Esophagus muscularis mucosa (tissue), 4 donors: ENCODE measurements at regions not wholly inside any gene's neighbourhood (a gene's known extent, or its start where the extent isn't known, plus 50 kb on each side); places are given as distances from the start of the nearest gene placed in this dataset.
A peak's percentile ranks its signal among the peaks of the same experiment; 100 is the strongest.

Experiments used
- DNase-seq: peaks from one replicate; pipeline ENCODE4 v3.0.0-alpha.2; 2017; ENCODE audit errors: extremely low spot score
- H3K27ac ChIP-seq, 4 donors: fragments of 200-600 bp; sonication (generic); replicated peaks in 1 of 4; 1 replicate in 3 of 4; 2 replicates in 1 of 4; pipeline ENCODE4 v1.5.1; 2016 to 2019; ENCODE audit warnings: mild to moderate bottlenecking in 1 of 4
- H3K27me3 ChIP-seq, 4 donors: fragments of 200-600 bp; sonication (generic); one replicate each; pipeline versions ENCODE4 v1.5.1 to v1.6.0; 2016 to 2019
- H3K36me3 ChIP-seq, 4 donors: fragments of 200-600 bp; sonication (generic); one replicate each; pipeline ENCODE4 v1.5.1; 2016 to 2019
- H3K4me1 ChIP-seq, 4 donors: fragments of 200-600 bp; sonication (generic); one replicate each; pipeline ENCODE4 v1.5.1; 2016 to 2019
- H3K4me3 ChIP-seq, 4 donors: fragments of 200-600 bp; sonication (generic); 1 replicate in 2 of 4; 2 replicates in 2 of 4; pipeline ENCODE4 v1.5.1; 2016 to 2019; ENCODE audit warnings: mild to moderate bottlenecking in 4 of 4, moderate library complexity in 1 of 4
- H3K9me3 ChIP-seq, 4 donors: fragments of 200-600 bp; sonication (generic); 1 replicate in 3 of 4; 2 replicates in 1 of 4; pipeline ENCODE4 v1.5.1; 2016 to 2019
- EP300 ChIP-seq: sonication (generic); formaldehyde crosslinking; IDR thresholded peaks from one replicate; pipeline ENCODE4 v1.6.1; 2017; ENCODE audit warnings: antibody characterized with exemption
- POLR2A ChIP-seq: fragments of 450-650 bp; IDR thresholded peaks from one replicate; pipeline ENCODE4 v1.6.1; 2017; ENCODE audit warnings: antibody characterized with exemption, moderate library complexity, mild to moderate bottlenecking, low read depth
- POLR2AphosphoS5 ChIP-seq, 2 donors: sonication (generic); formaldehyde crosslinking; IDR thresholded peaks; one replicate each; pipeline ENCODE4 v1.6.1; 2017; ENCODE audit warnings: antibody characterized with exemption in 2 of 2
- WGBS: methylation state at CpG from one replicate; pipeline ENCODE4 v1.1.5; 2018; 5-methylcytosine and 5-hydroxymethylcytosine counted together
- intact Hi-C: fragments of 100-400 bp; cut with DNase I; formaldehyde crosslinking; loops from one replicate; pipeline ENCODE4 v1.15.1; 2023
- TF ChIP-seq, protein P1 (sequence below), 3 experiments: fragments of 200-600 bp in 2 of 3; fragments of 450-650 bp in 1 of 3; sonication (generic) in 2 of 3; IDR thresholded peaks; one replicate each; pipeline ENCODE4 v1.5.1; 2017 to 2019; ENCODE audit warnings: antibody characterized with exemption in 3 of 3, mild to moderate bottlenecking in 2 of 3, moderate library complexity in 1 of 3

DNA sequence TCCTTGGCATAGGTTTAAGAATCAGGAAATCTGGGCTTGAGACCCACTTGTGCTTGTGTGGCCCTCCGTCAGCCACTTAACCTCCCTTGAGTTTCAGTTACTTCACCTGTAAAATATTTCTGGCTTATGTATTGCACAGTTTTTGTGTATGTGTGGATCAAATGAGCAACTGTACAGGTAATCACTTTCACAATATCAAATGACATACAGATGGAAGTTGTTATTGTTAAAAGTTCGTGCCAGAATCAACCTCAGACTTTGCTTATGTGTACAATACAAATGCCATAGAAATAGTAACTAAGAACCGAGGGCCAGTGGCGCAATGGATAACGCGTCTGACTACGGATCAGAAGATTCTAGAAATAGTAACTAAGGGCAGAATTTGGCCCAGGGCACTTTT lies 65.6 kb upstream of the KIF13A start:
- TF ChIP-seq EP300 (no peak), POLR2AphosphoS5 (IDR thresholded peaks at IDR 0.05) (no peak), POLR2A (no peak)
- TF ChIP-seq, protein P1, sequence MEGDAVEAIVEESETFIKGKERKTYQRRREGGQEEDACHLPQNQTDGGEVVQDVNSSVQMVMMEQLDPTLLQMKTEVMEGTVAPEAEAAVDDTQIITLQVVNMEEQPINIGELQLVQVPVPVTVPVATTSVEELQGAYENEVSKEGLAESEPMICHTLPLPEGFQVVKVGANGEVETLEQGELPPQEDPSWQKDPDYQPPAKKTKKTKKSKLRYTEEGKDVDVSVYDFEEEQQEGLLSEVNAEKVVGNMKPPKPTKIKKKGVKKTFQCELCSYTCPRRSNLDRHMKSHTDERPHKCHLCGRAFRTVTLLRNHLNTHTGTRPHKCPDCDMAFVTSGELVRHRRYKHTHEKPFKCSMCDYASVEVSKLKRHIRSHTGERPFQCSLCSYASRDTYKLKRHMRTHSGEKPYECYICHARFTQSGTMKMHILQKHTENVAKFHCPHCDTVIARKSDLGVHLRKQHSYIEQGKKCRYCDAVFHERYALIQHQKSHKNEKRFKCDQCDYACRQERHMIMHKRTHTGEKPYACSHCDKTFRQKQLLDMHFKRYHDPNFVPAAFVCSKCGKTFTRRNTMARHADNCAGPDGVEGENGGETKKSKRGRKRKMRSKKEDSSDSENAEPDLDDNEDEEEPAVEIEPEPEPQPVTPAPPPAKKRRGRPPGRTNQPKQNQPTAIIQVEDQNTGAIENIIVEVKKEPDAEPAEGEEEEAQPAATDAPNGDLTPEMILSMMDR (IDR thresholded peaks at IDR 0.05), result no peak
- intact Hi-C loops, result no loop called here
- Histone ChIP-seq H3K27ac (peak overlapping the region in 2 of 4 donors; percentile 16 to 34), H3K9me3 (no peaks in the 10 kb centered on the region), H3K36me3 (no peaks in the 10 kb centered on the region), H3K4me1 (peaks cover 0 to 10% (median 0%) of the 10 kb centered on the region in 4 donors), H3K27me3 (no peaks in the 10 kb centered on the region), H3K4me3 (peak overlapping the region in 2 of 4 donors; percentile 1 to 3)
- DNase-seq, result no peak
- whole genome bisulfite sequencing, result 48% methylated on average over 7 of the region's 7 CpGs

DNA sequence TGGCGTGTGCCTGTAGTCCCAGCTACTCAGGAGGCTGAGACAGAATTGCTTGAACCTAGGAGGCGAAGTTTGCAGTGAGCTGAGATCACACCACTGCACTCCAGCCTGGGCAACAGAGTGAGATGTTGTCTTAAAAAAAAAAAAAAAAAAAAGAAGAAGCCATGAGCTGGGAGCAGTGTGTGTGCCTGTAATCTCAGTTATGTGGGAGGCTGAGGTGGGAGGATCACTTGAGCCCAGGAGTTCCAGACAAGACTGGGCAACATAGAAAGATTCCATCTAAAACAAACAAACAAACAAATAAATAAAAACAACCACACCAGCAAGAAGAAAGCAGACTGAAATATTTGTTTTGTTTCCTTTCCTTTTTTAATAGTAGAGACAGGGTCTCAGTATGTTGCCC lies 62.2 kb upstream of the KIF13A start:
- no peaks in the 10 kb centered on the region for H3K9me3 ChIP-seq
- 95% methylated on average over 2 of the region's 2 CpGs for WGBS
- peaks cover 0 to 14% (median 7%) of the 10 kb centered on the region in 4 donors for H3K4me1 ChIP-seq
- DNase-seq, result no peak
- intact Hi-C loops, result no loop called here
- H3K27ac ChIP-seq, result no peak overlapping the region
- H3K27me3 ChIP-seq, result no peaks in the 10 kb centered on the region
- H3K36me3 ChIP-seq, result no peaks in the 10 kb centered on the region
- TF ChIP-seq POLR2A, result no peak
- TF ChIP-seq, protein P1 (IDR thresholded peaks at IDR 0.05), result no peak
- no peak for TF ChIP-seq POLR2AphosphoS5 (IDR thresholded peaks at IDR 0.05)
- TF ChIP-seq EP300, result no peak
- H3K4me3 ChIP-seq, result no peak overlapping the region

DNA sequence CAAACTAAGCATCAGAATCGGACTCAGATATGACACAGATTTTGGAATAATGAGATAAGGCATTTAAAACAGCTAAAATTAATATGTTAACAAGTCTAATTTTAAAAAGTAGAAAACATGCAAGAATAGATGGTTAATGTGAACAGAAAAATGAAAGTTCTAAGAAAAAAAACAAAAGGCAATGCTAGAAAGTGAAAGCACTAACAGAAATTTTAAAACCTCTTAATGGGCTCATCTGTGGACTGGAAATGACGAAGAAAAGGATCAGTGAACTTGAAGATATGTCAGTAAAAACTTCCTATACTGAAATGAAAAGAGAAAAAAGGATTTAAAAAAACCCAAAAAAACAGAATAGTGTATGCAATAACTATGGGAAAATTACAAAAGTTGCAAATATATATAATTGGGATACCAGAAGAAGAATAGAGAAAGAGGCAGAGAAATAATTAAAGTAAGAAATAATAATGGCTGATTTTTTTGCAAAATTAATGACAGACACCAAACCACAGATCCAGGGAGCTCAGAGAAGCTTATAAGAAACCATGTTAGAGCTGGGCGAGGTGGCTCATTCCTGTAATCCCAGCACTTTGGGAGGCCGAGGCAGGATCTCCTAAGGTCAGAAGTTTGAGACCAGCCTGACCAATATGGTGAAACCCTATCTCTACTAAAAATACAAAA lies 61.7 kb upstream of the KIF13A start:
- intact Hi-C loops, result no loop called here
- Histone ChIP-seq H3K4me3 (no peak overlapping the region), H3K9me3 (no peaks in the 10 kb centered on the region), H3K4me1 (peaks cover 0 to 19% (median 10%) of the 10 kb centered on the region in 4 donors), H3K36me3 (no peaks in the 10 kb centered on the region), H3K27me3 (no peaks in the 10 kb centered on the region), H3K27ac (no peak overlapping the region)
- TF ChIP-seq POLR2A (no peak), POLR2AphosphoS5 (IDR thresholded peaks at IDR 0.05) (no peak), EP300 (no peak)
- TF ChIP-seq, protein P1 (IDR thresholded peaks at IDR 0.05), result no peak
- DNase-seq, result no peak
- WGBS, result 91% methylated on average over 4 of the region's 4 CpGs

DNA sequence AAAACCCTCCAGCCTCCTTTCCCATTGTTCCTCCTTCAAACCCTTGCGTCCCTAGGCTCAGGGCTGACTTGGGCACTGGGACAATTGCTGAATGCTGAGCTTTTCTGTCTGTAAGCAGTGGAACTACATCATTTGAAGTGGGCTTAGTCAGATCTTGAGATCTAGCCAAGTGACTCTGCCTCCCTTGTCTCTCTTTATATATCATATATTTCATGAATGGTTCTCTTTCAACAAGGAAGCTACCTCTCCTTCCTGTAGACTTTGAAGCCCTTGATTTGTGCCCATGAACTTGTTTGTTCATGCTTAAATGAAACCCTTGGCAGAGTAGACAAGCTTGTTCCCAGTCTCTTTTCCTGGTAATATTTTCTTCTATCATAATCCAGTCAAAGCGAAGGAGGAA lies 60.0 kb upstream of the KIF13A start:
- no peak overlapping the region for H3K4me3 ChIP-seq
- intact Hi-C loops, result no loop called here
- H3K27ac ChIP-seq, result no peak overlapping the region

More for the DNA sequence above, 60.0 kb upstream of the KIF13A start:
- DNase-seq, result no peak
- Histone ChIP-seq H3K27me3 (no peaks in the 10 kb centered on the region), H3K4me1 (peaks cover 11 to 31% (median 23%) of the 10 kb centered on the region in 4 donors), H3K36me3 (no peaks in the 10 kb centered on the region), H3K9me3 (no peaks in the 10 kb centered on the region)
- WGBS, result 92% methylated on average over 2 of the region's 2 CpGs
- TF ChIP-seq EP300 (no peak), POLR2AphosphoS5 (IDR thresholded peaks at IDR 0.05) (no peak), POLR2A (no peak)
- TF ChIP-seq, protein P1 (IDR thresholded peaks at IDR 0.05), result no peak
